H1 (cell line): ENCODE measurements at regions not wholly inside any gene's neighbourhood (a gene's known extent, or its start where the extent isn't known, plus 50 kb on each side); places are given as distances from the start of the nearest gene placed in this dataset.

ENCODE experiments used
- CTCF ChIA-PET: fragments of 300-600 bp; sonication (Branson Sonifier 250); formaldehyde crosslinking; loops from one replicate; lab custom pipeline; 2021; ENCODE audit not compliant: partially characterized antibody; lab: Charles Lee
- POLR2A ChIA-PET: fragments of 300-600 bp; sonication (Branson Sonifier 250); formaldehyde crosslinking; loops from one replicate; lab custom pipeline; 2021; ENCODE audit warnings: inconsistent platforms; ENCODE audit not compliant: partially characterized antibody; lab: Charles Lee
- DNase-seq, 2 experiments: peaks; one replicate each; pipeline versions ENCODE4 v3.0.0 to v3.0.0-alpha.2; 2010 to 2022; ENCODE audit warnings: low spot score in 2 of 2, low read depth in 1 of 2, mixed read lengths in 1 of 2
- FAIRE-seq: peaks from 2 replicates; lab custom pipeline; 2011; peaks lifted over from hg19 to GRCh38; lab: Jason Lieb, UNC
- H2AFZ ChIP-seq: 2 replicates; pipeline ENCODE4 v1.8.1; 2012; ENCODE audit warnings: low read length, inconsistent platforms
- H2AK5ac ChIP-seq: 2 replicates; pipeline ENCODE4 v1.6.1; 2013; ENCODE audit warnings: low read depth, low read length
- H2BK120ac ChIP-seq: replicated peaks from 2 replicates; pipeline ENCODE3; 2013; ENCODE audit warnings: low read depth, low read length, inconsistent platforms
- H2BK12ac ChIP-seq: 2 replicates; pipeline ENCODE4 v1.6.1; 2013; ENCODE audit warnings: low read depth, low read length
- H2BK15ac ChIP-seq: 2 replicates; pipeline ENCODE4 v1.6.1; 2013; ENCODE audit warnings: low read length
- H2BK20ac ChIP-seq: 2 replicates; pipeline ENCODE4 v1.6.1; 2013; ENCODE audit warnings: low read length
- H2BK5ac ChIP-seq: 2 replicates; pipeline ENCODE4 v1.6.1; 2013; ENCODE audit warnings: low read depth, low read length
- H3K14ac ChIP-seq: 2 replicates; pipeline ENCODE4 v1.6.1; 2013; ENCODE audit warnings: inconsistent platforms; ENCODE audit not compliant: insufficient read length
- H3K18ac ChIP-seq: 2 replicates; pipeline ENCODE4 v1.6.1; 2013; ENCODE audit warnings: low read length; ENCODE audit errors: extremely low read depth
- H3K23ac ChIP-seq: 2 replicates; pipeline ENCODE4 v1.6.1; 2013; ENCODE audit warnings: inconsistent platforms; ENCODE audit not compliant: insufficient read length
- H3K23me2 ChIP-seq: 2 replicates; pipeline ENCODE4 v1.6.1; 2013; ENCODE audit warnings: low read depth, low read length
- H3K27ac ChIP-seq: 2 replicates; pipeline ENCODE4 v1.6.1; 2011; ENCODE audit warnings: low read depth, low read length, inconsistent platforms
- H3K27me3 ChIP-seq, 4 experiments: replicated peaks in 1 of 4; 1 replicate in 1 of 4; 2 replicates in 3 of 4; pipeline versions ENCODE4 v1.6.1 to v1.8.1; 2011 to 2013; ENCODE audit warnings: low read length in 3 of 4, mild to moderate bottlenecking in 3 of 4, inconsistent platforms in 2 of 4, mixed read lengths in 2 of 4, moderate library complexity in 1 of 4; ENCODE audit not compliant: control insufficient read depth in 3 of 4, insufficient read depth in 3 of 4; ENCODE audit errors: extremely low read depth in 1 of 4
- H3K36me3 ChIP-seq, 4 experiments: 2 replicates each; pipeline versions ENCODE4 v1.6.1 to v1.8.1; 2011 to 2013; ENCODE audit warnings: mild to moderate bottlenecking in 4 of 4, low read length in 3 of 4, moderate library complexity in 2 of 4, control low read depth in 1 of 4, inconsistent platforms in 1 of 4; ENCODE audit not compliant: insufficient read depth in 4 of 4, control insufficient read depth in 2 of 4
- H3K4ac ChIP-seq: replicated peaks from 2 replicates; pipeline ENCODE3; 2013; ENCODE audit warnings: low read length, low read depth, mixed read lengths, inconsistent platforms; ENCODE audit not compliant: insufficient read length
- H3K4me1 ChIP-seq, 4 experiments: replicated peaks in 1 of 4; 1 replicate in 1 of 4; 2 replicates in 3 of 4; pipeline versions ENCODE4 v1.6.1 to v1.8.1; 2011 to 2013; ENCODE audit warnings: low read length in 3 of 4, inconsistent platforms in 2 of 4, mixed read lengths in 1 of 4; ENCODE audit not compliant: insufficient read depth in 4 of 4, control insufficient read depth in 3 of 4
- H3K4me2 ChIP-seq, 2 experiments: 2 replicates each; pipeline versions ENCODE4 v1.6.1 to v1.8.1; 2011 to 2013; ENCODE audit warnings: low read depth in 2 of 2, low read length in 2 of 2, control low read depth in 1 of 2, inconsistent platforms in 1 of 2, mild to moderate bottlenecking in 1 of 2; ENCODE audit not compliant: insufficient read depth in 1 of 2
- H3K4me3 ChIP-seq, 4 experiments: fragments of 200-600, 300-600 bp in 1 of 4; sonication (generic), shearing (Covaris generic), sonication (Bioruptor Twin) in 1 of 4; 2 replicates each; pipeline versions ENCODE4 v1.5.1 to v1.8.1; 2011 to 2016; ENCODE audit warnings: low read length in 4 of 4, low read depth in 3 of 4, control low read depth in 2 of 4, inconsistent platforms in 2 of 4, mild to moderate bottlenecking in 2 of 4, mixed read lengths in 1 of 4, moderate library complexity in 1 of 4; ENCODE audit not compliant: insufficient read depth in 2 of 4; ENCODE audit errors: extremely low read depth in 1 of 4
- H3K56ac ChIP-seq: replicated peaks from 2 replicates; pipeline ENCODE3; 2013; ENCODE audit warnings: low read depth, mild to moderate bottlenecking, mixed read lengths, low read length, inconsistent platforms; ENCODE audit not compliant: insufficient read length
- H3K79me1 ChIP-seq: 2 replicates; pipeline ENCODE4 v1.6.1; 2013; ENCODE audit warnings: low read depth, low read length, control low read depth
- H3K79me2 ChIP-seq, 2 experiments: 2 replicates each; pipeline versions ENCODE4 v1.6.1 to v1.8.1; 2012 to 2013; ENCODE audit warnings: low read length in 2 of 2, mild to moderate bottlenecking in 2 of 2, inconsistent platforms in 1 of 2; ENCODE audit not compliant: insufficient read depth in 2 of 2, control insufficient read depth in 1 of 2
- H3K9ac ChIP-seq, 4 experiments: replicated peaks in 1 of 4; 1 replicate in 1 of 4; 2 replicates in 3 of 4; pipeline versions ENCODE4 v1.6.1 to v1.8.1; 2011 to 2013; ENCODE audit warnings: low read depth in 3 of 4, low read length in 3 of 4, control low read depth in 2 of 4, mild to moderate bottlenecking in 2 of 4, moderate library complexity in 2 of 4, inconsistent platforms in 1 of 4; ENCODE audit errors: extremely low read depth in 1 of 4
- H3K9me3 ChIP-seq, 2 experiments: 2 replicates each; pipeline versions ENCODE4 v1.6.1 to v1.8.1; 2012 to 2013; ENCODE audit warnings: mild to moderate bottlenecking in 2 of 2, moderate library complexity in 2 of 2, control low read depth in 1 of 2, inconsistent platforms in 1 of 2, low read depth in 1 of 2, low read length in 1 of 2, mixed read lengths in 1 of 2; ENCODE audit not compliant: insufficient read depth in 2 of 2
- H4K20me1 ChIP-seq, 2 experiments: replicated peaks in 1 of 2; 2 replicates each; pipeline versions ENCODE3 to v1.8.1; 2011 to 2013; ENCODE audit warnings: inconsistent platforms in 2 of 2, low read length in 2 of 2, mild to moderate bottlenecking in 1 of 2; ENCODE audit not compliant: insufficient read depth in 2 of 2, control insufficient read depth in 1 of 2
- H4K5ac ChIP-seq: 2 replicates; pipeline ENCODE4 v1.6.1; 2013; ENCODE audit warnings: low read length, low read depth, mixed read lengths, inconsistent platforms; ENCODE audit not compliant: insufficient read length
- H4K8ac ChIP-seq: 2 replicates; pipeline ENCODE4 v1.8.0; 2013; ENCODE audit warnings: mild to moderate bottlenecking, moderate library complexity, low read length, inconsistent platforms; ENCODE audit not compliant: insufficient read depth; ENCODE audit errors: extremely low read depth
- H4K91ac ChIP-seq: replicated peaks from 2 replicates; pipeline ENCODE3; 2013; ENCODE audit warnings: low read length, mixed read lengths, inconsistent platforms; ENCODE audit not compliant: insufficient read length
- ASH2L ChIP-seq: fragments of 200-600, 300-600 bp; sonication (generic); IDR thresholded peaks from one replicate; pipeline ENCODE4 v1.7.1; 2017; ENCODE audit warnings: low read length
- BACH1 ChIP-seq: IDR thresholded peaks from 2 replicates; pipeline ENCODE4 v1.6.1; 2012; ENCODE audit warnings: low read length, improper control_type of control experiment
- CBX5 ChIP-seq: fragments of 300-800, 300-1000 bp; sonication (generic); IDR thresholded peaks from 2 replicates; pipeline ENCODE4 v1.7.1; 2016; ENCODE audit warnings: antibody characterized with exemption, low read length, low read depth
- CHD2 ChIP-seq: IDR thresholded peaks from 2 replicates; pipeline ENCODE4 v1.6.1; 2012; ENCODE audit warnings: low read length, improper control_type of control experiment
- CREB1 ChIP-seq: IDR thresholded peaks from 2 replicates; pipeline ENCODE4 v1.6.1; 2012; ENCODE audit warnings: inconsistent platforms
- HDAC6 ChIP-seq: IDR thresholded peaks from one replicate; pipeline ENCODE4 v1.7.1; 2012; ENCODE audit warnings: low read depth, mild to moderate bottlenecking, inconsistent platforms, low read length, moderate library complexity
- KDM4A ChIP-seq: IDR thresholded peaks from one replicate; pipeline ENCODE4 v1.7.1; 2012; ENCODE audit warnings: low read depth, mild to moderate bottlenecking, moderate library complexity, low read length, inconsistent platforms; ENCODE audit not compliant: severe bottlenecking
- RAD21 ChIP-seq, 2 experiments: IDR thresholded peaks in 1 of 2; conservative IDR thresholded peaks in 1 of 2; 2 replicates each; pipeline ENCODE4 v1.6.1; 2011; ENCODE audit warnings: low read depth in 2 of 2, low read length in 2 of 2, improper control_type of control experiment in 1 of 2, inconsistent platforms in 1 of 2, mild to moderate bottlenecking in 1 of 2, moderate library complexity in 1 of 2
- SAP30 ChIP-seq: fragments of 300-600 bp; sonication (generic); IDR thresholded peaks from 2 replicates; pipeline ENCODE4 v1.7.1; 2012; ENCODE audit warnings: low read length, moderate library complexity, mild to moderate bottlenecking, inconsistent platforms; ENCODE audit not compliant: insufficient read depth, insufficient replicate concordance
- SIRT6 ChIP-seq: IDR thresholded peaks from one replicate; pipeline ENCODE4 v1.7.1; 2012; ENCODE audit warnings: low read length, inconsistent platforms
- SP4 ChIP-seq: IDR thresholded peaks from 2 replicates; pipeline ENCODE4 v1.6.1; 2012; ENCODE audit warnings: low read length, inconsistent platforms
- SRF ChIP-seq: IDR thresholded peaks from 2 replicates; pipeline ENCODE4 v1.6.1; 2011; ENCODE audit warnings: mild to moderate bottlenecking, low read depth, low read length, moderate library complexity
- TAF7 ChIP-seq: optimal IDR thresholded peaks from 2 replicates; pipeline ENCODE3; 2011; ENCODE audit warnings: low read depth, mild to moderate bottlenecking, inconsistent platforms, low read length, moderate library complexity, borderline replicate concordance
- TEAD4 ChIP-seq: IDR thresholded peaks from 2 replicates; pipeline ENCODE4 v1.6.1; 2012; ENCODE audit warnings: low read depth, low read length, inconsistent platforms, mixed read lengths
- USF2 ChIP-seq: IDR thresholded peaks from 2 replicates; pipeline ENCODE4 v1.6.1; 2011; ENCODE audit warnings: low read length, improper control_type of control experiment

- Histone ChIP-seq H4K20me1 (no peaks in the 10 kb centered on the region), H2AFZ (no peak overlapping the region), H2BK20ac (no peak overlapping the region), H4K91ac (no peak overlapping the region), H2BK5ac (no peak overlapping the region), H3K9ac (no peak overlapping the region), H4K8ac (no peak overlapping the region), H3K23me2 (no peaks in the 10 kb centered on the region), H3K36me3 (no peaks in the 10 kb centered on the region), H3K23ac (no peak overlapping the region), H3K4me3 (no peak overlapping the region), H3K9me3 (no peaks in the 10 kb centered on the region), H3K79me1 (no peaks in the 10 kb centered on the region), H3K4ac (no peak overlapping the region), H3K18ac (no peak overlapping the region), H4K5ac (no peak overlapping the region), H3K79me2 (no peaks in the 10 kb centered on the region), H3K4me1 (peaks cover 0 to 3% (median 0%) of the 10 kb centered on the region in 4 experiments; a peak in 1 of 7 replicates)
- FAIRE-seq, result no peak
- ChIA-PET CTCF (no interaction called here), POLR2A (no interaction called here)
- TF ChIP-seq CREB1 (no peak), ASH2L (no peak), BACH1 (no peak), CBX5 (no peak), TAF7 (no peak), CHD2 (no peak), SP4 (no peak), SIRT6 (no peak), SAP30 (no peak), KDM4A (no peak), USF2 (no peak), SRF (no peak), RAD21 (IDR thresholded peaks at IDR 0.05 in 1 of 2, conservative IDR thresholded peaks at IDR 0.05 in 1 of 2; ENCODE audit: low read depth in 2 of 2, low read length in 2 of 2) (no peak), HDAC6 (no peak), TEAD4 (no peak)
- TF ChIP-seq, all 59 proteins: peak for 0
- DNase-seq, result no peak
- Histone ChIP-seq H3K56ac (no peak overlapping the region), H2BK120ac (no peak overlapping the region), H3K27ac (no peak overlapping the region), H3K27me3 (no peaks in the 10 kb centered on the region; a peak in 1 of 7 replicates), H2AK5ac (no peak overlapping the region), H2BK12ac (no peak overlapping the region), H3K14ac (no peak overlapping the region), H3K4me2 (no peak overlapping the region), H2BK15ac (no peak overlapping the region)
These were observed 520.5 kb downstream of the USP25 start for GRCh38 chr21:16250273-16250672.
